NOMO-1 treated with DMSO at 0.1 percent for 48 hours (cell line): ENCODE measurements at regions not wholly inside any gene's neighbourhood (a gene's known extent, or its start where the extent isn't known, plus 50 kb on each side); places are given as distances from the start of the nearest gene placed in this dataset.

ENCODE experiments used
- DNase-seq: peaks from one replicate; lab custom pipeline; 2025; ENCODE audit not compliant: unreplicated experiment; lab: John Stamatoyannopoulos, UW

- DNase-seq, result no peak
Observed at GRCh38 chr13:107138486-107138885, 570.5 kb upstream of the ARGLU1 start.

- DNase-seq, result no peak
Observed at GRCh38 chr13:107133950-107134349, 566.0 kb upstream of the ARGLU1 start.

- no peak for DNase-seq
Observed at GRCh38 chr13:107130566-107130965, 562.6 kb upstream of the ARGLU1 start.

DNA sequence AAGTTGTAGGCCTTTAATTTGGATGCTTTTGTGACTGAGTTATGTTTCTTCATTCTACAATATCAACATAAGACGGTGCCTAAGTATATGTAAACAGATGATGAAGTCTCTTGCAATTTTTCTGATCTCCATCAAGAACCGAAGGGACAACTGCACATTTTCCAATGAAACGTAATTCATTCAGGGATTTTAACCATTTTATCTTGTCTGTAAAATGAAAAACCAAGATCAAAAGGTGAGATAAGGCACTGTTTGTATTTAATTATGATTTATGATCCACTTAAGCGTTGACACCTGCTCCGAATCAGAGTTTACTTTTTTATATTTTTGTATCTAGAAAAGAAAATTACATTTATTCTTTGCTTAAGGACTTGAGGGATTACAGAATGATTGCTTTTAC lies 556.8 kb upstream of the ARGLU1 start:
- no peak for DNase-seq

DNA sequence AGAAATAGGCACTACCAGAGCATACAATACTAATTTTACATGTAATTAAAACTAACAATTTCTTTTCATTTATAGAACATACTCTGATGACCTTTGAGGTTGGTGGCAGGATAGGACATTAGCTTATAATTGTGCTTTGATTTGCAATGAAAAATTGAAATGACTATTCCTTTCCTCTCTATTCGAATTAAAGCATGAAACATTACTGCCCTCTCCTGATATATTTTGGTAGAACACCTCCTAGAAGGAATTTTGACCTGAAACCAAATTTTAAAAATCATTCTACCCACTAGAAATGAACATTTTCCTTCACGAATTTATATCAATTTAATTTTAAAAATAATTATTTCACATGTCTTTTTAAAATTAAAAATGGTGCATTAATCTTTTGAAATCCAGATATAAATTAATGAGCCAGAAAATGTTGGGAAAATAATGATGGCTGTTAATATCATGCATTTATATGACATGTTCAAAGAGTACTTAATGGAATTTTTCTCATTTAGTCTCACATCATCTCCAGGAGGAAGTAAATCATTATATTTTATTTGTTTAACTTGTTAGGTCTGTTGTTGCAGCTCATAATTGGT lies 556.3 kb upstream of the ARGLU1 start:
- DNase-seq, result no peak

DNA sequence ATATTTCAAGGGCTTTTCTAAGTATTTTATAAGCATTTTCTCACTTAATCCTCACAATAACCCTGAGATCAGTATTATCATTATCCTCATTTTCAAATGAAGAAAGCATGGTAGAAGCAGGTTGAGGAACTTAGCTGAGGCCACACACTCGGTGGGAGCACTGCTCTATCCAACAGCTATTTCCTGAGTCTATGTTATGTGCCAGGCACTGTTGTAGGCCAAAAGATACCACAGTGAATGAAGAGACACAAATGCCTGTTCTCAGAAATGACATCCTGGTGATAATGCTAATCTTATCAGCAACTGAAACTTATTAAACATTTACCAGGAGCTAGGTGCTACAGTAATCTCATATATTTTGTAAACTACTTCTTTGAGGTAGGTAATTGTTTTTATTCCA lies 553.9 kb upstream of the ARGLU1 start:
- DNase-seq, result no peak

DNA sequence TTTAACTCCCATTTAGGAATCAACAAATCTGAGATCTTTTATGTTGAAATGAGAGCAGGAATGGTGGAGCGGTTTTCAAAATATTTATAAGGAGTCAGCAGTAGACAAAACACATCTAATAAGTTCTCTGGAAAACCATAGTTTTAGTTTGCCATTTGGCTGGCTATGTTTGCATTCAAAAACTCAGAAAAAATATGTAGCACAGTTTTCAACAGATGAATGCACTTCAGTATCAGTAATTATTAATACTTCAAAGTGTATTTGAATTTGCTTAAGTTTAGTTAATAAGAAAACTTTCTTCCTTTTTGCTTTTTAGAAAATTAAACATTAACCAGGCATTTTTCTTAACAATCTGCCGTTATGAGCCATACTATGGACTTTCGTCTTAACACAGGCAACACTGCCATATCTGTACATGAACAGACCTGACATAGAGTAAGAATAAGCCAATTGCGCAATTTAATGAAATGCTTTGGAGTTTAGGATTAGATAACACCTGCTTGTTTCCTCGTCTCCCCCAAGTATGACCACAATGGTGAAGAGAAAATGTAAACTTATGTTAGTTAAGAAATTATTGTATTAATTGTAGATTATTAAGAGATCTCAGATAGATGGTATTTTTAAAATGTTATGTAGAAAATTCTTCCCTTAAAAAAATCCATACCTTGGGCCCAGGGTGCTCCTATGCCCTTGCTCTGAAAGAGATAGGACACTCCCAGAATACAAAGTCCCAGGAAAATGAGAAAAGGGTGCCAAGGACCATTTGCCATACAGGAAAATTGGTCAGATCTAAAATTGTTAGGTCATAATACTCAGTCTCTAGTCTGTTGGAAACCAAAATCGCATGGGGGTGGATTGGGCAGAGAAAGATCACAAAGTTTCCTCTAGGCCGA lies 552.3 kb upstream of the ARGLU1 start:
- no peak for DNase-seq

DNA sequence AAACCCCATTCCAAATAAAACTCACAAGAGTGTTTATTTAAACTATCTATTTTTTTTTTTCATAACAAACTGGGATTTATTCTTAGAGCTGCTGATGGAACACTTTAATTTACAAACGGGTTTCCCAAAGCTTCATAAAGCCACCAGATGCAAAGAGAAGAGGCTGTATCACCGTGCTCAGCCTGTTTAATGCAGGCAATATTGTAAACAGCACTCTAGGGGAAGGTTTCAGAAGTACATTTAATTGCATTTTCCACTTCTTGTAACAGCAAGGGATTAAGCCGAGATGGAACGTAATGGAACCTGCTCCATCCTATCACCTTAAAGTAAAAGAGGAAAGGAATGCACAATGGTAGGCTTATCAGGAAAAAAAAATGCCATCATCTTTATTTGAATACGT lies 550.6 kb upstream of the ARGLU1 start:
- no peak for DNase-seq

DNA sequence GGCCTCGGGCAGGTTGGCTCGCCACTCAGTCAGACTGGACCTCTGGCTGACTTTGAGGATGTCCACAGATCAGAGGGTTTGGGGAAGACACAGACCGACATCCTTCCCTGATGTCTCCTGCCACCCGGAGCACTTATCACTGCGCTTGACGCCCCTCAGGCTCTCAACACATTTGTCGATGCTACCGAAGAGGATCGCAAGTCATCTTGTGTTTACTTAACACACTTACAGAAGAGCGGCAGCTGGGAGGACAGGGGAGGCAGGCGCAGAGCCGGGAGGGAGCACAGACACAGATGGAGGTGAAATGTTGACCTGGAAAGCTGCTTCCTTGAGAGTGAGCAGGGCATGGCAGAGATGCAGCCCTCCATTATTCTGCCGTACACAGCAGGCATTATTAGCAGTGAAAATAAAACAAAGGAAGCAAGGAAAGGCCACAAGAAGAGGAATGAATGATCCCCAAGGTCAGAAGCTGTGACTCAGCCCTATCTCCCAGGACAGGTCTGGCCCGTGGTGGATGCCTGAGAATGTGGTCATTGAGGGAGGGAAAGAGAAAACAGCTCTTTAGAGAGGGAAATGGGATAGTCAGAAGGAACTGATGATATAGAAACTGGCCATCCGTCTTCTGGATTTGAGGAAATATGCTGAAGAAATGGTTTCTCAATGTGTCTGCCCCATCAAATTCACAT lies 549.5 kb upstream of the ARGLU1 start:
- no peak for DNase-seq

GRCh38 chr13:107113387-107113786 lies 545.5 kb upstream of the ARGLU1 start:
- no peak for DNase-seq

DNA sequence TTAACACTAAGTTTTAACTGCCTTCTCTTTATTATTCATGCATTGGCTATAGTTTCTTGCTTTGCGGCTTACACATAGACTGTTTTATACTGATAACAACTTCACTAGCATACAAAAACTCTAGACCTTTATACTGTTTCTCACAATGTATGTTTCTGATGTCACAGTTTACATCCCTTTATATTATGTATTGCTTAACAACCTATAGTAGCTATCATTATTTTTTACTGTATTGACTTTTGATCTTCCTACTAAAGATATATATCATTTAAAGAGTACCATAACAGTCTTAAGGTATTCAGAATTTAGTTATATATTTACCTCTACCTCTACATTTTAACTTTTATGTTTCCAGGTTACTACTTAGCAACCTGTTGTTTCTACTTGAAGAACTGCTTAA lies 543.3 kb upstream of the ARGLU1 start:
- no peak for DNase-seq

GRCh38 chr13:107104631-107105030 lies 536.7 kb upstream of the ARGLU1 start:
- DNase-seq, result no peak

DNA sequence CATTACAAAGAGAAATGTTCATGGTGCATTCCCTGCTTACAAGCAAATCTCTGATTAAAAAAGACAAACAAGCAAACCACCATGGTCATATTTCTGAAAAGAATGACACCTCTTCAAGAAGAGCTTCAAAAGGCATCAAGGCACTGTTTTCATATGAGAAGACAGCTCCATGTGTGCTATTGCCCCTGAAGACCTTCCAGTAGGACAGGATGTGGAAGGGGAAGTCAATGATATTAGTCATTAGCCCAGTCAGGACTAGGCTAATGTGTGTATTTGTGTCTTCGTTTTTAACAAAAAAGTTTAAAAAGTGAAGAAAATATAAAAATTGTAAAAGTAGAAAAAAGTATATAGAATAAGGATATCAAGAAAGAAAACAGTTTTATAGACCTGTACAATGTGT lies 534.7 kb upstream of the ARGLU1 start:
- DNase-seq, result no peak

- no peak for DNase-seq
Observed at GRCh38 chr13:107099661-107100060, 531.7 kb upstream of the ARGLU1 start.

DNA sequence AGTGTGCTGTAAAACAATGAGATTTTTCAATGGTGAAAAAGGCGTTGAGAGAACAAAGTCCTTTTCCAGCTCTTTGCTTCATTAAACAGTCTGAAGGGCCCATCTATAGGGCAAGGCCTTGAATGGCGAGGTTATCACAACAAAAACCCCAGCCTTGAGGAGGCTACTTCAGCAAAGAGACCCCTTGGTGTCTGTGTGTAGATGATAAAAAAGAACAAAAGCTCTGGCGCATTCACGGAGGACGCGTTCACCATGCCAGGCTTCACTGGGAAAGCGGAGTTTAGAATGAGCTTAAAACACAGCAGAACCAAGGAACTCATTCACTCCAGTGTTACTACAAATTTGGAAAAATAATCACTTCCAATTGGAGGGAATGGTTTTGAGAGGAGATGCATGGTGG lies 530.0 kb upstream of the ARGLU1 start:
- DNase-seq, result no peak

DNA sequence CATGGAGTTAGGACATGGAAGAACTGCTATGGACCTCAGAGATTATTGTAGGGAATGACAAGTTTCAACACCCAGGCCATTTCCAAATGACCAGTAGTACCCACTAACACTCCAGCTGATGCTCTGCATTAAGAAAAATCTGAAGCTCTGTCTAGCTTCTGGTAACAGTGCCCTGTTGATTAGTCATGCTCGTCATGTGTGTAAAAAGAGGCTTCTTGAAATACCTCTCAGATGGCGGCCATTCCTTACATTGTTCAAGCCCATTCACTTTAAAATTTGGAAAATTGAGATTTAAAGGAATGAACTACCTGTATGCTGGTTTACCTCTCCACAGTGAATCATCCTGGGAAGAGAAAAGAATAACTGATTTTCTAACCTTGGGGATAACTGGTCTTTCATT lies 527.9 kb upstream of the ARGLU1 start:
- no peak for DNase-seq

DNA sequence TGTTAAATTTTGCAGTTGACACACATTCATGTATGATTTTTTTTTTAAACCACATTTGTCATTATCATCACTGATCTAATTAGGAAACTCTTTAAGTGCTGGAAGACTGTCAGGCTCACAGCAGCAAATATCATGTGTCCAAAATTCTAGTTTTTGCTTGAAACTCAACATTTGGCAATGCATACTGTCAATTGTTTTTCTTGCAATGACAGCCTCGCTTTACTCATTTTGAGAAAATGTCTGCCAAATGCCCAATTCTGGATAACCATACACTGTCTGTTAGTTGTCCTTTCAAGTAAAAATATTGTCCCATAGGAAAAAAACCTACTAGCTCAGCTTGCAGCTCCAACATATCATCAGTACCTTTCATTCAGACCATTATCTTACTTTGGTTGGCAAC lies 523.9 kb upstream of the ARGLU1 start:
- no peak for DNase-seq

DNA sequence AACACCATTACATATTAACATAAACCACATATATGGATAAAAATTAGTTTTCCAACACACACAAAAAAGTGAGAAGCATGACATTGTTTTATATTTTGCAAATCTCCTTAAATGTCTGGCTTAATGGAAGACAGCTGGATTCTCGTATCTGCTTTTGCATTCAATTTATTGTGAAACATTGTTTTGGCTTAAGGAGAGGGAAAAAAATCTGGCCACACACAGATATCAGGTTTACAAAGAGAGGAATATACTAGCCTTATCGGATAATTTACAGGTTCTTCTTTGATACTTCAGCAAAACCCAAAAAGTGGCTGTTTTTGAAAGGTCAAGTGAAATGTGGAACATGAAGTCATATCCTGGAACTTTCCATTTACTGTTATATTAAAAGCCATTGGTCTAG lies 523.5 kb upstream of the ARGLU1 start:
- DNase-seq, result no peak

DNA sequence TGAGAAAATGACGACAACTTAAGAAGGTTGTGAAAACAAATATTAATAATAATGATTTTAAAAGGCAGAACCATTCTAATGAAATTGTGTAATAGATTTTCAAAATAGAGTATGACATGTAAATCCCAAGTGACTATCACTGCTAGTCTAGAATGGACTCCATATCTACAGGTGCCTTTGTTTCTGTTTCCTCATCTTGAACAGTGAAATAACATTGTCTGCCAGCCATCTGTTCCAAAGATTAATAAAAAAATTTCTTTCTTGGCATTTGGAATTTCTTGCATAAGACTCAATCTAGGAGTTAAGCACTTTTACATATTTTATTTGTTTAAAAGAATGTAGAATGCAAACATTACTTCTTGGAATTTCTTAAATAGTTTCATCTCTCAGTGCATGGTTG lies 520.1 kb upstream of the ARGLU1 start:
- no peak for DNase-seq

DNA sequence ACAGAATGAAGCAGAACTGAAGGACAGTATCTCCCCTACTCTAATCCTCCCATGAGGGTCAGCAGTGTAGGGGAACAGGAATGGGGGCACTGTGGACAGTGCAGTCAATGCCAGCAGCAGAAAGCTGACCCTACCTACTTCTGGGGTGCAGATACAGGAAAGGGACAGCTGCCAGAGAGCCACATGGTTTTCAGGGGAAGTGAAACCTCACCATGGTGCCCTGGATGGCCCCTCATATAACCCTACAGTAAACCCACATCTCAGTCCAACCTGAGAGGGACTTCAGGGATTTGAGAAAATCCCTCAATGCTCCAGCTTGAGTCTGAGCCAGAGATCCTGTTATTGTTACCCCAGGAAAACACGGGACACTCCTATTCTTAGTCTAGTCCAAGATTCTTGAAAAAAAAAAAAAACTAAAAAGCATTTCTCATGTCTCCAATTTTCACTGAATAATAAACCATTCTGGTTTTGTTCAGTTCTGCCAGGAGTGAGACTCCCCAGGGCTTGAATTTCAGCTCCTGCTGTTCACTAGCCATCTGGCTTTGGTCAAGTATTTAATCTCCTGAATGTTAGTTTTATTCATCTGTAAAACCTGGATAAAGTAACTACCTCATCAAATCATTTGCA lies 511.6 kb upstream of the ARGLU1 start:
- no peak for DNase-seq

GRCh38 chr13:107078229-107078765 lies 510.4 kb upstream of the ARGLU1 start:
- no peak for DNase-seq
